Adrenal gland (tissue), 9 donors: ENCODE measurements at regions not wholly inside any gene's neighbourhood (a gene's known extent, or its start where the extent isn't known, plus 50 kb on each side); places are given as distances from the start of the nearest gene placed in this dataset.

ENCODE experiments used
- DNase-seq, 7 donors: peaks; one replicate each; pipeline ENCODE4 v3.0.0-alpha.2; 2019 to 2020
- H3K27ac ChIP-seq, 5 donors: fragments of 200-600 bp; sonication (generic) in 4 of 5; 1 replicate in 3 of 5; 2 replicates in 2 of 5; pipeline versions ENCODE4 v1.5.1 to v1.8.0; 2016 to 2020; ENCODE audit warnings: mild to moderate bottlenecking in 1 of 5
- H3K27me3 ChIP-seq: fragments of 200-600 bp; 2 replicates; pipeline ENCODE4 v1.8.0; 2021
- H3K36me3 ChIP-seq, 2 donors: fragments of 200-600 bp; replicated peaks in 1 of 2; 1 replicate in 1 of 2; 2 replicates in 1 of 2; pipeline versions ENCODE4 v1.5.1 to v1.8.0; 2018 to 2022
- H3K4me1 ChIP-seq, 2 donors: fragments of 200-600 bp; replicated peaks in 1 of 2; 1 replicate in 1 of 2; 2 replicates in 1 of 2; pipeline versions ENCODE4 v1.5.1 to v1.8.0; 2018 to 2021
- H3K4me3 ChIP-seq, 4 donors: fragments of 200-600 bp; sonication (generic) in 3 of 4; one replicate each; pipeline ENCODE4 v1.5.1; 2016 to 2018
- H3K9me3 ChIP-seq, 3 donors: fragments of 200-600 bp; sonication (generic) in 1 of 3; replicated peaks in 1 of 3; 1 replicate in 2 of 3; 2 replicates in 1 of 3; pipeline versions ENCODE4 v1.5.1 to v1.8.0; 2016 to 2021
- POLR2A ChIP-seq, 2 donors: fragments of 450-650 bp; IDR thresholded peaks; one replicate each; pipeline ENCODE4 v1.6.1; 2017; ENCODE audit warnings: antibody characterized with exemption in 2 of 2, mild to moderate bottlenecking in 2 of 2, moderate library complexity in 1 of 2
- WGBS, 4 donors: extraction: QIAGEN DNeasy Blood & Tissue Kit in 2 of 4; methylation state at CpG; one replicate each; pipeline versions ENCODE4 v1.1.5 to v1.1.7; 2013 to 2017; 5-methylcytosine and 5-hydroxymethylcytosine counted together
- intact Hi-C, 2 donors: fragments of 100-400 bp; cut with DNase I; formaldehyde crosslinking; loops; one replicate each; pipeline versions ENCODE4 v1.14.1 to v1.15.0; 2022 to 2023
- TF ChIP-seq, protein P1 (sequence below), 6 experiments: fragments of 450-650 bp in 4 of 6; fragments of 200-600 bp in 2 of 6; sonication (generic) in 1 of 6; IDR thresholded peaks; 1 replicate in 5 of 6; 2 replicates in 1 of 6; pipeline versions ENCODE4 v1.5.1 to v1.8.0; 2016 to 2021; ENCODE audit warnings: antibody characterized with exemption in 6 of 6, mild to moderate bottlenecking in 2 of 6, moderate library complexity in 1 of 6
- donor health status: healthy with polysubstance abuse.
- donor health status: Bipolar disorder and iron deficiency.
- donor health status: DM: yes; HTN: yes; CAD: no.
- donor health status: DM: no; HTN: no; CAD: no.
- donor health status: DM: no; HTN: no; CAD: no.

DNA sequence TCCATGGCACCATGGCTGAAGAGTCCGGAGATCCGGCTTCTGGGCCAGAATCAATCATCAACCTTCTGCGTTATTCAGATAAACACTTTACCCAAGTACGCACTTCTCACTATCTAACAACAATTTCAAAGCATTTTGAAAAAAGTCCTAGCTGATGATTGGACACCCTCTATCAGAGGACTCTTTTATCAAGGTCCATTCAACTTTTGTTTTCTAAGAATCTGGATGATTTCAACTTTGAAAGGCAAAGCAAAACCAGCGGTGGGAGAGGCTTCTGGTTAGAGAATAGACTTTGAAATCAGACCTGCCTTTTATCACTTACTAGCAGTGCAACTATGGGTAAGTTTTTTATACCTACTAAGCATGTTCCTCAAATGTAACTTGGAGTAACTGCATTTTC, 293.6 kb upstream of the TNP1 start:
- no peak for DNase-seq
- Histone ChIP-seq H3K4me1 (no peaks in the 10 kb centered on the region), H3K36me3 (no peaks in the 10 kb centered on the region), H3K4me3 (no peak overlapping the region), H3K27me3 (no peaks in the 10 kb centered on the region), H3K9me3 (no peaks in the 10 kb centered on the region), H3K27ac (no peak overlapping the region)
- intact Hi-C loops, result no loop called here
- TF ChIP-seq POLR2A (IDR thresholded peaks at IDR 0.05), result no peak
- TF ChIP-seq, protein P1, sequence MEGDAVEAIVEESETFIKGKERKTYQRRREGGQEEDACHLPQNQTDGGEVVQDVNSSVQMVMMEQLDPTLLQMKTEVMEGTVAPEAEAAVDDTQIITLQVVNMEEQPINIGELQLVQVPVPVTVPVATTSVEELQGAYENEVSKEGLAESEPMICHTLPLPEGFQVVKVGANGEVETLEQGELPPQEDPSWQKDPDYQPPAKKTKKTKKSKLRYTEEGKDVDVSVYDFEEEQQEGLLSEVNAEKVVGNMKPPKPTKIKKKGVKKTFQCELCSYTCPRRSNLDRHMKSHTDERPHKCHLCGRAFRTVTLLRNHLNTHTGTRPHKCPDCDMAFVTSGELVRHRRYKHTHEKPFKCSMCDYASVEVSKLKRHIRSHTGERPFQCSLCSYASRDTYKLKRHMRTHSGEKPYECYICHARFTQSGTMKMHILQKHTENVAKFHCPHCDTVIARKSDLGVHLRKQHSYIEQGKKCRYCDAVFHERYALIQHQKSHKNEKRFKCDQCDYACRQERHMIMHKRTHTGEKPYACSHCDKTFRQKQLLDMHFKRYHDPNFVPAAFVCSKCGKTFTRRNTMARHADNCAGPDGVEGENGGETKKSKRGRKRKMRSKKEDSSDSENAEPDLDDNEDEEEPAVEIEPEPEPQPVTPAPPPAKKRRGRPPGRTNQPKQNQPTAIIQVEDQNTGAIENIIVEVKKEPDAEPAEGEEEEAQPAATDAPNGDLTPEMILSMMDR (IDR thresholded peaks at IDR 0.05), result no peak
- WGBS, 4 donors, result 96 to 97% (median 97%) methylated on average over 5 of the region's 5 CpGs

DNA sequence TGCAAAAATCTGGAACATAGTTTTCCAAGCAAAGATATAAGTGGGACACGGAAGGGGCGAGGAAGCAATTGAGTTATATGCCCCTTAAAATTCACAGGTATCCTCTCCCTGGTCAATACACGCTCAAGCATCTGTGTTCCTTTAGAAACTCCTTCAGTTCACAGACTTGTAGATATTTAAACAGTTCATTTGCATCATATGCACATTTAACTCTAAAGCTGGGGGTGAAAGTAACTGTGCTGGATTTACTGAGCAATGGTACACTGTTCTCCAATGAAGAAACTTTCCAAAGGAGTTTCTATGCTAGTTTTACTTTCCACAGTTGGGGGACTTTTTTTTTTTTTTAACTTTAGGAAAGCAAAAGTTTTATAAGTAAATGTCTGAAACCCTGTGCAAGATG, 293.0 kb upstream of the TNP1 start:
- intact Hi-C loops, result no loop called here
- TF ChIP-seq, protein P1 (IDR thresholded peaks at IDR 0.05), result no peak
- TF ChIP-seq POLR2A (IDR thresholded peaks at IDR 0.05), result no peak
- no peak overlapping the region for H3K27ac ChIP-seq
- 80 to 99% (median 87%) methylated on average over 3 of the region's 3 CpGs for WGBS, 4 donors
- H3K4me3 ChIP-seq, result no peak overlapping the region
- no peaks in the 10 kb centered on the region for H3K4me1 ChIP-seq
- no peaks in the 10 kb centered on the region for H3K27me3 ChIP-seq
- DNase-seq, result no peak
- no peaks in the 10 kb centered on the region for H3K36me3 ChIP-seq
- H3K9me3 ChIP-seq, result no peaks in the 10 kb centered on the region

DNA sequence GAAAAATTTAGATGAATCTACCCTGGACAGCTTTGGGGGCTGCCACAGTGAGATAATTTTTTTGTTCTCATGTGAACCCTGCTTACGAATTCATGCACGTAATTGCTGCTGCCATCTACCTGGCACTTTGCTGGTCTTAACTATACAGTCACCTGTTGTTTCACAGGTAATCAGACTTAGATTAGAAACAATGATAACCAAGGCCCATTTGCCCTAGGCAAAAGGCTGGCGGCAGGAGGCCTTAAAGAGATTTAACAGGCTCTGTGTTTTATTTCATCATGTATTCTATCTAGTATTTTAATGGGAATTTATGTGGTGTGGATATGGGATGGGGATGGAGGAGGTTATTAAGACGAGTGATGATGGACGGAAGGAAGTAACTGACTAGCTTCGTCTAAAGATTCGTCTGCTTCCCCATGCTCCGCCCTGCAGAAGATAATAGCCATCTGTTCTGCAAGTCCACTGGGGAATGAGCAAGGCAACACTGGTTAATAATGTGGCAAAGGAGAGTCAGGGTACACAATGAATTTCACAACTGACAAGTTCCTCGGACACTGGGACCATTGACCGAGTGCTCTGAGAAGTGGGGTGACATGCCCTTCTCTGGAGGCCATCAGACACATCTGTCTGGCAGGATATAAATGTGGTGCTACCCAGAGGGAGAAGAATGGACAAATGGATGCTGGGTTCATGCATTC, 291.8 kb upstream of the TNP1 start:
- no peaks in the 10 kb centered on the region for H3K36me3 ChIP-seq
- intact Hi-C loops, result no loop called here
- no peak for DNase-seq
- no peak for TF ChIP-seq POLR2A (IDR thresholded peaks at IDR 0.05)
- TF ChIP-seq, protein P1 (IDR thresholded peaks at IDR 0.05), result no peak
- H3K27ac ChIP-seq, result no peak overlapping the region
- H3K4me1 ChIP-seq, result no peaks in the 10 kb centered on the region
- H3K4me3 ChIP-seq, result no peak overlapping the region
- no peaks in the 10 kb centered on the region for H3K9me3 ChIP-seq
- H3K27me3 ChIP-seq, result no peaks in the 10 kb centered on the region
- WGBS, 4 donors, result 61 to 77% (median 75%) methylated on average over 10 of the region's 10 CpGs

DNA sequence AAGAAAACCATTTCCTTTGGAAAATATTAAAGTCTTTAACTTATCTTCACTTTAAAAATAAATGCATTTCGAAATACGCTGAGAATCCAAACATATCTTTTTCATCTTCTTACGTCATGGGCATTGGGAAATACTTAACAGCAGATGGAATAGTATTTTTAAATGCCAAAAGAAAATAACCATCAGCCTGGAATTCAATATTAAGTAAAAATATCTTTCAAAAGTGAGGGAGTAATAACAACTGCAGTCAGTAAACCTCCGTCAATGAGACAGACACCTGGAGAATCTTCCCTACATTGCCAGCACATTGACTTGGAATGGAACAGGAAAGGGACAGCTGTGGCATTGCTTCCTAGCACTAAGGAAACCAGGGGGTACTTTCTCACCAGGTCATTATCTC, 290.4 kb upstream of the TNP1 start:
- intact Hi-C loops, result no loop called here
- Histone ChIP-seq H3K27me3 (no peaks in the 10 kb centered on the region), H3K9me3 (no peaks in the 10 kb centered on the region), H3K36me3 (no peaks in the 10 kb centered on the region), H3K27ac (no peak overlapping the region), H3K4me1 (no peaks in the 10 kb centered on the region), H3K4me3 (no peak overlapping the region)
- no peak for TF ChIP-seq POLR2A (IDR thresholded peaks at IDR 0.05)
- TF ChIP-seq, protein P1 (IDR thresholded peaks at IDR 0.05), result no peak
- WGBS, 4 donors, result 84 to 89% (median 86%) methylated on average over 4 of the region's 4 CpGs
- DNase-seq, result no peak
